Stimulated activated CD4-positive, alpha-beta T cell treated with anti-CD3 and anti-CD28 coated beads, Interleukin-4, amount 100 ng/mL, for 48 hours (primary cell): ENCODE measurements at regions not wholly inside any gene's neighbourhood (a gene's known extent, or its start where the extent isn't known, plus 50 kb on each side); places are given as distances from the start of the nearest gene placed in this dataset.
"Not testable (repeated sequence)": the region's sequence is repeated elsewhere in the genome, so short reads cannot be mapped to it uniquely, and the experiment has no call there.

ENCODE experiments used
- DNase-seq, 2 donors: peaks; one replicate each; pipeline ENCODE4 v3.0.0-alpha.2; 2020; ENCODE audit warnings: low read depth in 2 of 2

DNA sequence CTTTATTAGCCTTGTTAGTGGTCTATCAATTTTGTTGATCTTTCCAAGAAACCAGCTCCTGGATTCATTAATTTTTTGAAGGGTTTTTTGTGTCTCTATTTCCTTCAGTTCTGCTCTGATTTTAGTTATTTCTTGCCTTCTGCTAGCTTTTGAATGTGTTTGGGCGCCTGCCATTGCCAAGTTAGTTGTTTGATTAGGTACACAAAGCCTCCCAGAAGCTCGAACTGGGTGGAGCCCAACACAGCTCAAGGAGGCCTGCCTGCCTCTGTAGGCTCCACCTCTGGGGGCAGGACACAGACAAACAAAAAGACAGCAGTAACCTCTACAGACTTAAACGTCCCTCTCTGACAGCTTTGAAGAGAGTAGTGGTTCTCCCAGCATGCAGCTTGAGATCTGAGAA, 682.3 kb upstream of the ZNF804A start:
- not testable (repeated sequence) for DNase-seq

GRCh38 chr2:183919167-183919566, 679.2 kb upstream of the ZNF804A start:
- DNase-seq, result no peak

DNA sequence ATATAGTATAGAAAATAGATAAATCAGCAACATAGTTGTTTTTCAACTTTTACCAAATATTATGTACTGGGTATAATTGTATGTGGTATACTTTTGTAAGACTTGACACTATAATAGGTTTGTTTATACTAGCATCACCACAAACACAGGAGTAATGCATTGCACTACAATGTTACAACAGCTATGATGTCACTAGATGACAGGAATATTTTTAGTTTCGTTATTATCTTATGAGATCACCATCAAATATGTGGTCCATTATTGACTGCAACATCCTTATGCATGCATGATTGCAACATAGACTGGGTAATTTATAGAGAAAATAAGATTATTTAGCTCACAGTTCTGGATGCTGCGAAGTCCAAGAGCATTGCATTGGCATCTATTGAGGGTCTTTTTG, 678.4 kb upstream of the ZNF804A start:
- no peak for DNase-seq

DNA sequence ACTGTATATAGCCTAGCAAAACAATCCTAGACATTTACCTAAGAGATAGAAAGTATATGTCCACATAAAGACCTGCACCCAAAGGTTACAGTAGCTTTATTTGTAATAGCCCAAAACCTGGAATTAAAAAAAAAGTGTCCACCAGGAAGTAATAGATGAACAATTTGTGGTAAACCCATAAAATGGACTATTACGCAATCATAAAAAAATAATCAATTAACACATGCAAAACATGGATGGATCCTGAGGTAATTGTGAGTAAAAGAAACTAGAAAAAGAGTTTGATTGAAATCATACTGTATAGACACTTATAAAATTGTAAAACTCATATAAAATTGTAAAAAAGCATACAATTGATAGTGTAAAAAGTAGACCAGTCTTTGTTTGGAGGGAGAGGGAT, 673.0 kb upstream of the ZNF804A start:
- no peak for DNase-seq

DNA sequence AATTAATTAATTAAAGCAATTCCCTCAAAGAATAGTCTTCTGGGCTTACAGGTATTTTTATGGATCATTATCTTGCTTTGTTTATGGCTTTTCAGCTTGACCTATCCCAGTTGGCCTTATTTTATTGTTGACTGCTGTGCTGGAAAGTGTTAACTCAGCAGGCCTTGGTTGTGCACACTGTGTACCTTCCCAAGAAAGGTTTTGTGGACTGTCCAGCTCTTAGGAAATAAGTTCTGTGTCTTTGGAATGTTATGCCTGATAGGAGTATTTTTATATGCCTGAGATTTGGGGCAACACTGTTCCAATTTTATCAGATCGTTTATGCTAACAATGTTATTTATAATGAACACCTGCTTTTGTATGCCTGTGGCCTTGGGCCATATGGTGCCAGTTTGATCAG, 671.9 kb upstream of the ZNF804A start:
- no peak for DNase-seq

DNA sequence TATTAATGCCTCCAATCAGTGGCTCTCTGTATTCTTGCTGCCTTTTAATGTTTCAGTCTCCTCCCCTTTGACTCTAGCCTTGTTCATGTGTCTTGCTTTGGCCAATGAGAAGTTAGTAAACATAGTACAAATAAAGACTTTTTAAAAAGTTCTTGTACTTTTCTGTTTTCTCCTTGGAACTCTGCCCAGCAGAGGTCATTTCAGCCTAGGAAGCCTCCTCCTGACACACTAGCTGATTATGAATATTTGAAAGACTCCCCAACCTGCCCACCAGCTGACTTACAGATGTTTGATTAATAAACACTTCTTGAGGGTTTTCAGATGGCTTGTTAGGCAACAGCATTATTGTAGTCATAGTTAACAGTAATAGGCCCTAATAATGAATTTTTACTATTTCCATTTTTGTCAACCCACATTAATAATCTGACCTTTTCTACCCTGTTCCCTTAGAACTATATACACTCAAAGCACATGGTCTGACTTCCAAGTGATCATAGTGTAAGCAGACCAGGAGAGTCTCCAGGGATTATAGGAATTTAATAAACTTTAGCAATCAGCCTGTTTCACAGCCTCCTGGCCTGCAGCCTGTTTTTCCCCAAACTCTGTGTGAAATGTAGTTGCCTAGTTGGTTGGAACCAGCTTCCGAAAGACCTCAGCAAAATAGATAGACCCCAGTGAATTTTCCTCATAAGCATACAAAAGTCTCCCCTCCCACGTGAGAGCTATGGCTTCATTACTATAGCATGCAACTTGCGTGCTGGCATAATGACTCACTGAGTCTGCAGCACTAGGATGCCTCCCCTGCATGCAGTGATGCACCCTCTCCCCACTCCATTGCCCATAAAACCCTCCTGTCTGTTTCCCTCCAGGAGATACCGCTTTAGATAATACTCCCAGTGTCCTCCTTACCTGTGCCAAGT, 670.7 kb upstream of the ZNF804A start:
- no peak for DNase-seq

- DNase-seq, result no peak
Observed at GRCh38 chr2:183935005-183935404, 663.3 kb upstream of the ZNF804A start.

DNA sequence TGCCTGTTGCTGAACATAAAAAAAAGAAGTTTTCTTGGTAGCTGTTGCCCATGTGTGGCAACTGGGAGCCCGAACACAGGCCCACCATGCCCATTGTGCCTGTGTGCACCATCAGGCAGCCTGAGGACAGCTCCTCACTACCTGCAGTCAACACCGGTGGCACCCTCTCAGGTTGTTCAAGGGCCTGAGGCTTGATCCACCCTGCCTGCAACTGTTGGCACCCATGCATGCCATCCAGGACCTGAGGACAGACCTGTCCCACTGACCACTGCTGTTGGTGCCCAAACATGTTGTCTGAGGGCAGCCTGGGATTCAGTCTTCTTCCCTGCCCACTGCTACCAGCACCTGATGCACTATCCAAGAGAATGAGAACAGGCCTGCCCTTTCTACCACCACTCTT, 661.1 kb upstream of the ZNF804A start:
- no peak for DNase-seq

DNA sequence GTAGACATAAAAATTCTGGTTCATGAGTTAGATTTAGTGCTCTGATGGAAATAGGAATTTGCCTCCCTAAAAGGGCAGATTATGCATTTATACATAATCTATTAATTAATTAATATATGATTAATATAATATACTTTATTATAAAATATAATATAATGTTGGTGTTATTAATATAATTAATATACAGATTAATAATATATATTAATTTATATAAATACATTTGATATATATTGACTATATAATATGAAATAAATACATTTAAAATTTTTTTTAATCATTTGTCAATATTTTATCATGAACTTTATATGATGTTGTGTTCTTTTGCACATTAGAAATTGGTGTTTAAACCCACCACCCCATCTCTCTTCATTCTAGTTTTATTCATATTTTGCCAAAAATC, 652.1 kb upstream of the ZNF804A start:
- DNase-seq, result no peak

- DNase-seq, result no peak
Observed at GRCh38 chr2:183948861-183949260, 649.5 kb upstream of the ZNF804A start.

DNA sequence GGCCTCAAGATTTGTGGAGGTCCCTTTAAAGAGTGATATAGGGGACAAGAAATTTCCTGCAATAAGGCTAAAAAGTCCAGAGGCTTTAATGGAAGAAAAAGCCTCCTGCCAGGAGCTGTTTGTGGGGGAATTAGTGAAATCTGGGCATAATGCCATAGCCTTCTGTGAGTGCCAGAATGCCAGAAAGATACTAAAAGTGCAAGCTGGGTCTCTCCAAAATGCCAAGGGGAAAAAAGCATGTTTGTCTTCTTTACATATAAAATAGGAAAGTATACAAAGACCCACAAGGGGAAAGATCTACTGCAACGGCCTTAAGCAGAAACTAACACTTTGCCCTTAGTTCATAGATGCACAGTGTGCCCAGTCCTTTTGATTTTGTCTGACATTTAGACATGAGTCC, 647.7 kb upstream of the ZNF804A start:
- DNase-seq, result no peak

DNA sequence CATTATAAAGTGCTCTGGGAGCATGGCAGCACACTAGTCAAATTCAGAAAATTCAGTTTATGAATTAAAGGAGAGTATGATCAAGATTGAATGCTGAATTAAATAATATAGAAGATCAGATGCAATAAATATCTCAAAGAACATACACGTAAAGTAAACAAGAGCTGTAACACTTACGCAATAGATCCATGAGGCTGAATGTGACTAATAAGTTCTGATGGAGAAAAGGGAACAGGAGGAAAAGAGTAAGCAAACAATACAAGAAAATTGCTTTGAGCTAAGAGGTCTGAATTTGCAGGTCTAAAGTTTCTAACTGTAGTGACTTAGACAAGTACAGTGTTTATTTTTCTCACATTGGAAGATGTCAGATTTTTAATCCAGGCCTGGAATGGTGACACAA, 646.7 kb upstream of the ZNF804A start:
- no peak for DNase-seq

DNA sequence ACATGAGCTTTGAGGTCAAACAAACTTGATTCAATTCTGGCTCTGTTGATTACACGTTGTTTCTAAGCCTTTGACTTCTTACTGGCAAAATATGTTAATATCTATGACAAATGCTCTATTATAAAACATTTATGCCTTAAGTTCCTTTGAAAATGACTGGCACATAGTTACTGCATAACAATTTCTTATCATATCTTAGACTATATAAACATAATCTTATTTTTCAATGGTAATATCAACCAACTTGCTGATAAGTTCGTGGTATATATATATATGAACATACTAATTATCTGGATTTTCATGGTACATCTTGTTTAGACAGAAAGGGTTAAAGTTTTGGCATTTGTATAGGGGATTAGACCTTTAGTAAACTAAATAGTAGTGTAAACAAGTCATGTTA, 645.6 kb upstream of the ZNF804A start:
- DNase-seq, result no peak

- DNase-seq, result no peak
Observed at GRCh38 chr2:183963609-183964008, 634.7 kb upstream of the ZNF804A start.

GRCh38 chr2:183964565-183964964, 633.8 kb upstream of the ZNF804A start:
- DNase-seq, result no peak

DNA sequence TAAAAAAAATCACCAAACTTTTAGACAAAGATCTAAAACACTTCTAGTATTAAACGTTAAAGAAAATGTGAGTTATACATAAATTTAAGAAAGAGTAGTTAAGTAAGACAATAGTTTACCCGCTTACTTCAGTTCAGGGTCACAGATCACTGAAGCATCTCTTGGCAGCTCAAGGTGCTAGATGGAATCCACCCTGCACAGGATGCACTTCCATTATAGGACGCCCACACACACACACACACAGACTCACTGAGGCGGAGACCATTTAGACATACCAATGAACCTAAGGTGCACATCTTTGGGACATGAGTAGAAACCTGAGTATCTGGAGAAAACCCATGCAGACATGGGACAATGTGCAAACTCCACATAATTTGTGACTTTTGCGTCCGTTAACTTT, 630.6 kb upstream of the ZNF804A start:
- no peak for DNase-seq

- DNase-seq, result not testable (repeated sequence)
Observed at GRCh38 chr2:183975676-183976075, 622.7 kb upstream of the ZNF804A start.

- DNase-seq, result no peak
Observed at GRCh38 chr2:183984871-183985270, 613.5 kb upstream of the ZNF804A start.

GRCh38 chr2:183991968-183992367, 606.4 kb upstream of the ZNF804A start:
- no peak for DNase-seq

- DNase-seq, result no peak
Observed at GRCh38 chr2:183993052-183993451, 605.3 kb upstream of the ZNF804A start.

DNA sequence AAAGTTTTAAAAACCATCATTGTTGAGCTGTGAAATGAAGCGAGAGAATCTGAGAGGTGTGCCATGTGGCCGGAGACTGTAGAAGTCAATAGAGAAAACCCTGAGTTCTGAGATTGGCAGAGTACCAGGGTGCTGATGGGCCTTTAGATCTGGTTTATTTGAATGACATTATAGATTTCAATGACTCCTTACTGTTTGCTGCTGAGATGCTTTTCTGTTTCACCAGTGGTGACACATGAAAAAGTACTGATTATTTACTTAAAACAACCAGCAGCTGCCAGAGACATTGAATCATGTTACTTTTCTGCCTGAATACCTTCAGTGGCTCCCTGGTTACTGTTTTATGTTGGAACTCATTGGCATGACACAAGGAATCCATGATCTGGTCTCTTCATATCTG, 602.7 kb upstream of the ZNF804A start:
- no peak for DNase-seq

GRCh38 chr2:183996825-183997793, 601.2 kb upstream of the ZNF804A start:
- DNase-seq, result no peak
